ENCODE measurements at regions not wholly inside any gene's neighbourhood (a gene's known extent, or its start where the extent isn't known, plus 50 kb on each side); places are given as distances from the start of the nearest gene placed in this dataset.

GRCh38 chr22:48975886-48976285, 851.8 kb downstream of the BRD1 start:
- H3K9ac ChIP-seq (ENCODE audit: low read length) = no peak overlapping the region
- H3K36me3 ChIP-seq (ENCODE audit: control insufficient read depth in 1 of 2, insufficient read depth in 2 of 2, low read length in 2 of 2) = no peaks in the 10 kb centered on the region
- no peaks in the 10 kb centered on the region for H3K79me2 ChIP-seq (ENCODE audit: insufficient read depth, low read length)
- no peak for TF ChIP-seq POLR2A (IDR thresholded peaks at IDR 0.05; ENCODE audit: borderline replicate concordance, extremely low read depth, insufficient read depth, insufficient read length)
- TF ChIP-seq MAX (IDR thresholded peaks at IDR 0.05) = no peak
- TF ChIP-seq ZBTB33 (IDR thresholded peaks at IDR 0.05; ENCODE audit: extremely low read depth, insufficient replicate concordance, low read length) = no peak
- no peak for TF ChIP-seq ELF1 (IDR thresholded peaks at IDR 0.05; ENCODE audit: borderline replicate concordance, low read depth)
- no peak for TF ChIP-seq EZH2phosphoT487 (IDR thresholded peaks at IDR 0.05; ENCODE audit: borderline replicate concordance)
- TF ChIP-seq SP1 (IDR thresholded peaks at IDR 0.05; ENCODE audit: low read depth) = no peak
- no peak for TF ChIP-seq SIN3A (IDR thresholded peaks at IDR 0.05; ENCODE audit: low read depth)
- no peak for TF ChIP-seq CEBPB (IDR thresholded peaks at IDR 0.05; ENCODE audit: low read depth)
- no peak for TF ChIP-seq ATF3 (IDR thresholded peaks at IDR 0.05)
- no peak for TF ChIP-seq POLR2AphosphoS5 (IDR thresholded peaks at IDR 0.05; ENCODE audit: low read depth, low read length)
- no peak for TF ChIP-seq EZH2 (IDR thresholded peaks at IDR 0.05)
- TF ChIP-seq REST (IDR thresholded peaks at IDR 0.05; ENCODE audit: low read depth) = no peak
- no peak for TF ChIP-seq FOSL1 (IDR thresholded peaks at IDR 0.05; ENCODE audit: low read depth)
- no peak for TF ChIP-seq TCF7L2 (IDR thresholded peaks at IDR 0.05; ENCODE audit: borderline replicate concordance, extremely low read depth, insufficient read depth, insufficient read length)
- no peak overlapping the region for H2AFZ ChIP-seq (ENCODE audit: low read depth, low read length, poor library complexity, severe bottlenecking)
- no peaks in the 10 kb centered on the region for H3K9me3 ChIP-seq (ENCODE audit: control insufficient read depth in 1 of 2, insufficient read depth in 1 of 2, low read depth in 1 of 2, low read length in 2 of 2)
- H3K4me3 ChIP-seq (replicated peaks in 1 of 2; ENCODE audit: low read depth in 1 of 2, low read length in 2 of 2) = no peak overlapping the region
- no peaks in the 10 kb centered on the region for H3K9me2 ChIP-seq (ENCODE audit: insufficient read depth)
- POLR2A ChIA-PET = no interaction called here
- CTCF ChIA-PET = no interaction called here
- RAD21 ChIA-PET (ENCODE audit: low non-redundant PET in 1 of 2, low total read pairs in 2 of 2, uncharacterized antibody in 2 of 2, unreplicated experiment in 2 of 2) = no interaction called here
- intact Hi-C loops (cut with micrococcal nuclease) = no loop called here
- no peak for DNase-seq (ENCODE audit: low read depth, low spot score)
- ATAC-seq = no peak
- H3K27ac ChIP-seq (ENCODE audit: low read depth, low read length) = no peak overlapping the region
- H3K4me2 ChIP-seq (ENCODE audit: low read length) = no peak overlapping the region
- H4K20me1 ChIP-seq (ENCODE audit: insufficient read depth) = no peaks in the 10 kb centered on the region
- H3K4me1 ChIP-seq (ENCODE audit: control insufficient read depth in 1 of 2, insufficient read depth in 2 of 2, low read length in 2 of 2) = no peaks in the 10 kb centered on the region
- peaks cover 39% of the 10 kb centered on the region for H3K27me3 ChIP-seq (ENCODE audit: insufficient read depth, low read length)
- no TSS peak for BruUV-seq (replicated peaks)
